ENCODE measurements at regions not wholly inside any gene's neighbourhood (a gene's known extent, or its start where the extent isn't known, plus 50 kb on each side); places are given as distances from the start of the nearest gene placed in this dataset.

- TF ChIP-seq GABPA (IDR thresholded peaks at IDR 0.05; ENCODE audit: low read depth) (no peak), REST (IDR thresholded peaks at IDR 0.05; ENCODE audit: insufficient replicate concordance, low read depth) (no peak), CTCF (IDR thresholded peaks at IDR 0.05; ENCODE audit: insufficient read depth, low read length) (no peak), SPI1 (IDR thresholded peaks at IDR 0.05; ENCODE audit: borderline replicate concordance, low read depth) (no peak), POLR2AphosphoS5 (IDR thresholded peaks at IDR 0.05; ENCODE audit: low read depth) (no peak)
- Histone ChIP-seq H3K27me3 (ENCODE audit: insufficient read depth, poor library complexity, severe bottlenecking) (no peaks in the 10 kb centered on the region), H3K27ac (replicated peaks) (no peak overlapping the region), H3K4me3 (replicated peaks; ENCODE audit: insufficient read depth, low read length) (no peak overlapping the region)
- no peak for DNase-seq (ENCODE audit: low read depth in 1 of 2, low spot score in 1 of 2)
Measured at GRCh38 chr4:182169987-182170386, 73.2 kb upstream of the TENM3 start.

- no peak for TF ChIP-seq POLR2AphosphoS5 (IDR thresholded peaks at IDR 0.05; ENCODE audit: low read depth)
- no peak for TF ChIP-seq GABPA (IDR thresholded peaks at IDR 0.05; ENCODE audit: low read depth)
- TF ChIP-seq CTCF (IDR thresholded peaks at IDR 0.05; ENCODE audit: insufficient read depth, low read length) = no peak
- no peak for TF ChIP-seq REST (IDR thresholded peaks at IDR 0.05; ENCODE audit: insufficient replicate concordance, low read depth)
- TF ChIP-seq SPI1 (IDR thresholded peaks at IDR 0.05; ENCODE audit: borderline replicate concordance, low read depth) = no peak
- Histone ChIP-seq H3K27ac (replicated peaks) (no peak overlapping the region), H3K27me3 (ENCODE audit: insufficient read depth, poor library complexity, severe bottlenecking) (no peaks in the 10 kb centered on the region), H3K4me3 (replicated peaks; ENCODE audit: insufficient read depth, low read length) (no peak overlapping the region)
- DNase-seq (ENCODE audit: low read depth in 1 of 2, low spot score in 1 of 2) = no peak
Measured at GRCh38 chr4:182170417-182170935, 72.7 kb upstream of the TENM3 start.

- DNase-seq (ENCODE audit: low read depth in 1 of 2, low spot score in 1 of 2) = no peak
- no peak overlapping the region for H3K27ac ChIP-seq (replicated peaks)
- no peak overlapping the region for H3K4me3 ChIP-seq (replicated peaks; ENCODE audit: insufficient read depth, low read length)
- no peak for TF ChIP-seq REST (IDR thresholded peaks at IDR 0.05; ENCODE audit: insufficient replicate concordance, low read depth)
- H3K27me3 ChIP-seq (ENCODE audit: insufficient read depth, poor library complexity, severe bottlenecking) = no peaks in the 10 kb centered on the region
Measured at GRCh38 chr4:182174979-182175378, 68.2 kb upstream of the TENM3 start.

All from HL-60 (cell line).